ENCODE measurements at regions not wholly inside any gene's neighbourhood (a gene's known extent, or its start where the extent isn't known, plus 50 kb on each side); places are given as distances from the start of the nearest gene placed in this dataset.

DNA sequence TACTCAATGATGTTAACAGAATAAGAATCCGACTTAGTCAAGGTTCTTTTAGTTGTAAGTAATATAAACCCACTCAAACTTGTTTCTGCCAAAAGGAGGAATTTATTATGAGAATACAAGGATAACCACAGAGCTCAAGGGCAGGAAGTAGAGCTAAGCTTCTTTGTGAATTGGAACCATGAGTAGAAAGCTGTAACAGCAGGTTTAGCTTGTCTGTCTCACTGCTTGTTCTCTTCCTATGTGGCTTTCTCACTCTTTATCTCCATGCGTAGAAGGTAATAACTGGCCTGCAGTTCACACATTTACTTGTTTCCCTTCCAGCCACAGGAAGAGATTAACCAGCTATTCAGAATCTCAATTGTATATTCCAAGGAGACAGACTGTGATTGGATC, 378.3 kb downstream of the PPP1R2C start:
- no peaks in the 10 kb centered on the region for H3K36me3 ChIP-seq (replicated peaks; ENCODE audit: low read depth, low read length)
- no peaks in the 10 kb centered on the region for H3K9me3 ChIP-seq (ENCODE audit: insufficient read depth, low read length)
- H3K4me3 ChIP-seq (ENCODE audit: low read length): no peak overlapping the region

DNA sequence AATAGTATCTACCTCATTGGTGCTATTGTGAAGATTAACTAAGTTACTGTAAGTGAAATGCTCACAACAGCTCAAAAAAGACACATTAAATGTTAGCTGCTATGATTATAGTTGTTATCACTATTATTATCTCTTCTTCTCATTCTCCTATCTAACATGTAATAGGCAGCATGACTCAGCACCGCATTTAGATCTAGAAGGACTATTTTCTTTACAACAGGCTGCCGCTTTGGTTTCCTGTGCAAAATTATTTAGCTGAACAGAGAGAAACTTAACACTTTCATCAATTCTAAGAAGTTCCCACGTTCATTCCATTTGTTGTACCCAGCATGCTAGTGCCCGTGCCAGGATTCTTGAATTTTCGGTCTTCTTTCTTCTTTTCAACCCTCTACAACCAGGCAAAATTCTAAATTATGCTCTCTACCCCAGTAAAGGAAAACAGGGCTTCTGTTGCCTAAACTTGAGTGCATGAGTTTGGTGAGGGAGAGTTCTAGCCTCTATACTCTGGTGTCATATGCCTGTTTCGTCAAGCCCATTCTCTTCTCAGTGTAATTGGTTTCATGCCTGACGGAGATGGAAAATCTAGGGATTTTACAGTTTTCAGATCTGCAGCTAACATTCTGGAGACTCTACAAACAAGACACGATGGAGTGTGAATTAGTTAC, 378.9 kb downstream of the PPP1R2C start:
- Histone ChIP-seq H3K27me3 (ENCODE audit: low read depth, low read length) (no peaks in the 10 kb centered on the region), H3K9ac (ENCODE audit: low read length) (no peak overlapping the region), H3K79me2 (ENCODE audit: low read length) (no peaks in the 10 kb centered on the region), H3K4me3 (ENCODE audit: low read length) (no peak overlapping the region), H3K4me1 (ENCODE audit: low read length) (no peaks in the 10 kb centered on the region), H3K4me2 (ENCODE audit: low read length) (no peak overlapping the region), H3K36me3 (replicated peaks; ENCODE audit: low read depth, low read length) (no peaks in the 10 kb centered on the region), H3K27ac (ENCODE audit: low read length) (no peak overlapping the region), H2AFZ (ENCODE audit: low read depth, low read length) (no peak overlapping the region), H4K20me1 (ENCODE audit: insufficient read depth, low read length) (no peaks in the 10 kb centered on the region), H3K9me3 (ENCODE audit: insufficient read depth, low read length) (no peaks in the 10 kb centered on the region)
- TF ChIP-seq EZH2phosphoT487 (IDR thresholded peaks at IDR 0.05; ENCODE audit: low read depth): no peak
- TF ChIP-seq, protein P1, sequence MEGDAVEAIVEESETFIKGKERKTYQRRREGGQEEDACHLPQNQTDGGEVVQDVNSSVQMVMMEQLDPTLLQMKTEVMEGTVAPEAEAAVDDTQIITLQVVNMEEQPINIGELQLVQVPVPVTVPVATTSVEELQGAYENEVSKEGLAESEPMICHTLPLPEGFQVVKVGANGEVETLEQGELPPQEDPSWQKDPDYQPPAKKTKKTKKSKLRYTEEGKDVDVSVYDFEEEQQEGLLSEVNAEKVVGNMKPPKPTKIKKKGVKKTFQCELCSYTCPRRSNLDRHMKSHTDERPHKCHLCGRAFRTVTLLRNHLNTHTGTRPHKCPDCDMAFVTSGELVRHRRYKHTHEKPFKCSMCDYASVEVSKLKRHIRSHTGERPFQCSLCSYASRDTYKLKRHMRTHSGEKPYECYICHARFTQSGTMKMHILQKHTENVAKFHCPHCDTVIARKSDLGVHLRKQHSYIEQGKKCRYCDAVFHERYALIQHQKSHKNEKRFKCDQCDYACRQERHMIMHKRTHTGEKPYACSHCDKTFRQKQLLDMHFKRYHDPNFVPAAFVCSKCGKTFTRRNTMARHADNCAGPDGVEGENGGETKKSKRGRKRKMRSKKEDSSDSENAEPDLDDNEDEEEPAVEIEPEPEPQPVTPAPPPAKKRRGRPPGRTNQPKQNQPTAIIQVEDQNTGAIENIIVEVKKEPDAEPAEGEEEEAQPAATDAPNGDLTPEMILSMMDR (IDR thresholded peaks at IDR 0.05; ENCODE audit: low read depth, low read length): no peak

More for the DNA sequence above, 378.3 kb downstream of the PPP1R2C start:
- Histone ChIP-seq H3K9ac (ENCODE audit: low read length) (no peak overlapping the region), H3K79me2 (ENCODE audit: low read length) (no peaks in the 10 kb centered on the region), H3K27me3 (ENCODE audit: low read depth, low read length) (no peaks in the 10 kb centered on the region), H2AFZ (ENCODE audit: low read depth, low read length) (no peak overlapping the region), H3K4me1 (ENCODE audit: low read length) (no peaks in the 10 kb centered on the region), H3K4me2 (ENCODE audit: low read length) (no peak overlapping the region), H3K27ac (ENCODE audit: low read length) (no peak overlapping the region), H4K20me1 (ENCODE audit: insufficient read depth, low read length) (no peaks in the 10 kb centered on the region)
- TF ChIP-seq, protein P1 (IDR thresholded peaks at IDR 0.05; ENCODE audit: low read depth, low read length): no peak
- TF ChIP-seq EZH2phosphoT487 (IDR thresholded peaks at IDR 0.05; ENCODE audit: low read depth): no peak

DNA sequence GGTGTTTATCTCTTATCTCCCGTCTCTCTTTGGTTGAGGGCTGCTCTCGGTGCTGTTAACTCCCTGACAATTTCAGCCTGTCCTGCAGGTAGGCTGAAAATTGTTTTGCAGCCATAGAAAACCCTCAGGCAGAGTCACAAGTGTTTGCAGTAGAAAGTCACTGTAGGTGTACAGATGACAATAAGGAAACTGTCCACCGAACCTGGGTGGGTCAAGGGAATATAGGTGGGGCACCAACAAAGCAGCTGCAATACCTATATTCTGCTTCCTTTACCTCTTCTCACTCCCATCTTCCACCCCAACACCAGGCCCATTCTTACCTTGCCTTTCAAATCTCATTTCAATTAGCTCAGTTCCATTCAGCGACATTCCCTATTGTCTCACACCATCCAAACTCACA, 381.8 kb downstream of the PPP1R2C start:
- no peaks in the 10 kb centered on the region for H3K79me2 ChIP-seq (ENCODE audit: low read length)
- no peak overlapping the region for H3K9ac ChIP-seq (ENCODE audit: low read length)
- H4K20me1 ChIP-seq (ENCODE audit: insufficient read depth, low read length): no peaks in the 10 kb centered on the region
- H3K36me3 ChIP-seq (replicated peaks; ENCODE audit: low read depth, low read length): no peaks in the 10 kb centered on the region
- no peaks in the 10 kb centered on the region for H3K4me1 ChIP-seq (ENCODE audit: low read length)
- H3K27ac ChIP-seq (ENCODE audit: low read length): no peak overlapping the region
- no peak overlapping the region for H3K4me2 ChIP-seq (ENCODE audit: low read length)
- no peak overlapping the region for H3K4me3 ChIP-seq (ENCODE audit: low read length)
- TF ChIP-seq, protein P1 (IDR thresholded peaks at IDR 0.05; ENCODE audit: low read depth, low read length): no peak
- TF ChIP-seq EZH2phosphoT487 (IDR thresholded peaks at IDR 0.05; ENCODE audit: low read depth): no peak
- no peaks in the 10 kb centered on the region for H3K27me3 ChIP-seq (ENCODE audit: low read depth, low read length)
- H2AFZ ChIP-seq (ENCODE audit: low read depth, low read length): no peak overlapping the region
- no peaks in the 10 kb centered on the region for H3K9me3 ChIP-seq (ENCODE audit: insufficient read depth, low read length)

DNA sequence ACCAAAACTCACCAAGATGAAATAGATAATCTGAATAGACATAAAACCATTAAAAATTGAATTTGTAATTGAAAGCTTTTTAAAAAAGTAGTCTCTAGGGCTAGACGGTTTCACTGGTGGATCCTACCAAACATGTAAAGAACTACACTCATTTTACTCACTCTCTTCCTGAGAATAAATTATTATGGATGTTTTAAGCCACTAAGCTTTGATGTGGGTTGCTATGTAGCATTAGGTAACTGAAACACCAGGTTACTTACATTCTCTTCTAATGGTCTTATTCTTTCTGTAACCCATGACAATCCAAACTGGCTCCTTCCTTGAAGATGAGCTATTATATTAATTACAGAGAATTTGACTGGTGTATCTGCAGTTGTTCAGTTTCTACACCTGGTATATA, 385.1 kb downstream of the PPP1R2C start:
- Histone ChIP-seq H3K36me3 (replicated peaks; ENCODE audit: low read depth, low read length) (no peaks in the 10 kb centered on the region), H3K9me3 (ENCODE audit: insufficient read depth, low read length) (no peaks in the 10 kb centered on the region), H3K4me1 (ENCODE audit: low read length) (no peaks in the 10 kb centered on the region), H3K9ac (ENCODE audit: low read length) (no peak overlapping the region), H4K20me1 (ENCODE audit: insufficient read depth, low read length) (no peaks in the 10 kb centered on the region), H3K4me3 (ENCODE audit: low read length) (no peak overlapping the region), H3K79me2 (ENCODE audit: low read length) (no peaks in the 10 kb centered on the region), H3K27ac (ENCODE audit: low read length) (no peak overlapping the region), H3K4me2 (ENCODE audit: low read length) (no peak overlapping the region), H3K27me3 (ENCODE audit: low read depth, low read length) (no peaks in the 10 kb centered on the region), H2AFZ (ENCODE audit: low read depth, low read length) (no peak overlapping the region)
- no peak for TF ChIP-seq EZH2phosphoT487 (IDR thresholded peaks at IDR 0.05; ENCODE audit: low read depth)
- TF ChIP-seq, protein P1 (IDR thresholded peaks at IDR 0.05; ENCODE audit: low read depth, low read length): no peak

Measured in OCI-LY3 (cell line).